ENCODE measurements at regions not wholly inside any gene's neighbourhood (a gene's known extent, or its start where the extent isn't known, plus 50 kb on each side); places are given as distances from the start of the nearest gene placed in this dataset.
"Not testable (repeated sequence)": the region's sequence is repeated elsewhere in the genome, so short reads cannot be mapped to it uniquely, and the experiment has no call there.

DNA sequence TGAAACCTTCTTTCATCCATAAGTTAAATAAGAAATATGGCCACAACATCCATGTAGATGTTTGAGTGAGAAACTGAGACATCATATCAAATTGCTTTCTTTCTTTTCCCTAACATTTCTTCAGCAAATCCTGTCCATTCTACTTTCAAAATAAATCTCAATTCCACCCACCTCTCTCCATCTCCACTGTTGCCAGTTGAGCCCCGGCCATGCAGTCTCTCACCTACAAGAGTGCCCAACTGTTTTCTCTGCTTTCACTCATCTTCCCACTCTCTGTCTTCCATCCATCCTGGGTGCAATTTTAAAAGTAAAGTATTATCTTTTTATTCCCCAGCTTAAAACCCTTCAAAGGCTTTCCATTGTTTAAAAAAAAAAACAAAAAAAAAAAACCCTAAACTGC, 260.4 kb downstream of the DEPDC1B start:
- peaks cover 0 to 2% of the 10 kb centered on the region in 2 donors for H3K27me3 Mint-ChIP-seq
- Histone ChIP-seq H3K27ac (ENCODE audit: low read depth, low read length) (no peak overlapping the region), H3K27me3 (ENCODE audit: insufficient read depth, low read length, poor library complexity, severe bottlenecking) (no peaks in the 10 kb centered on the region), H3K4me3 (ENCODE audit: low read length) (no peak overlapping the region), H3K36me3 (ENCODE audit: insufficient read depth, low read length) (no peaks in the 10 kb centered on the region), H3K9me3 (ENCODE audit: low read length) (no peaks in the 10 kb centered on the region), H3K4me1 (ENCODE audit: insufficient read depth, low read length) (no peaks in the 10 kb centered on the region)
- no peak overlapping the region for H3K27ac Mint-ChIP-seq
- no peaks in the 10 kb centered on the region for H3K36me3 Mint-ChIP-seq
- POLR2A ChIA-PET, result no interaction called here
- DNase-seq, result no peak
- peaks cover 1 to 8% (median 3%) of the 10 kb centered on the region in 5 donors for H3K9me3 Mint-ChIP-seq
- CTCF ChIA-PET, result no interaction called here
- no peak overlapping the region for H3K4me3 Mint-ChIP-seq
- H3K4me1 Mint-ChIP-seq, result no peaks in the 10 kb centered on the region

DNA sequence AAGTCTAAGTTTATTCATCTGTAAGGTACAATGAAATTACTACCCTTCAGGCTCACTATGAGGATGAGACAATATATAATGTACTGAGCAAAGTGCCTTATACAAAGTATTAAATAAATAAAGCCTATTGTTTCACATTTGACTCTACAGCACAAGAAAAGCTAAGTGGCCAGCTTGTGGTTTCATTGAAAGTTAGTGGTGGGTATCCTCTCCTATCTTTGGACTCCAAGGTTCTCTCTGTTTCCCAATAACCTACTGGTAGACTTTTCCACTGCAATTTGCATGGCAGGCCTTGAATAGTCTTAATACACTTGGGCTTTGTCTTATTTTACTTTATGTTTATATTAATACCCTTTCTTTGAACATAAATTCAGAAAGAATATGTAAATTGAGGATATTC, 262.7 kb downstream of the DEPDC1B start:
- ChIA-PET POLR2A (no interaction called here), CTCF (no interaction called here)
- no peak overlapping the region for H3K4me3 ChIP-seq (ENCODE audit: low read length)
- H3K27me3 ChIP-seq (ENCODE audit: insufficient read depth, low read length, poor library complexity, severe bottlenecking), result no peaks in the 10 kb centered on the region
- DNase-seq, result no peak
- no peak overlapping the region for H3K4me3 Mint-ChIP-seq
- H3K4me1 Mint-ChIP-seq, result no peaks in the 10 kb centered on the region
- H3K4me1 ChIP-seq (ENCODE audit: insufficient read depth, low read length), result no peaks in the 10 kb centered on the region
- peaks cover 2 to 10% (median 7%) of the 10 kb centered on the region in 5 donors for H3K9me3 Mint-ChIP-seq
- no peak overlapping the region for H3K27ac ChIP-seq (ENCODE audit: low read depth, low read length)
- peaks cover 0 to 3% of the 10 kb centered on the region in 2 donors for H3K27me3 Mint-ChIP-seq
- no peaks in the 10 kb centered on the region for H3K9me3 ChIP-seq (ENCODE audit: low read length)
- H3K36me3 Mint-ChIP-seq, result no peaks in the 10 kb centered on the region
- no peak overlapping the region for H3K27ac Mint-ChIP-seq
- no peaks in the 10 kb centered on the region for H3K36me3 ChIP-seq (ENCODE audit: insufficient read depth, low read length)

DNA sequence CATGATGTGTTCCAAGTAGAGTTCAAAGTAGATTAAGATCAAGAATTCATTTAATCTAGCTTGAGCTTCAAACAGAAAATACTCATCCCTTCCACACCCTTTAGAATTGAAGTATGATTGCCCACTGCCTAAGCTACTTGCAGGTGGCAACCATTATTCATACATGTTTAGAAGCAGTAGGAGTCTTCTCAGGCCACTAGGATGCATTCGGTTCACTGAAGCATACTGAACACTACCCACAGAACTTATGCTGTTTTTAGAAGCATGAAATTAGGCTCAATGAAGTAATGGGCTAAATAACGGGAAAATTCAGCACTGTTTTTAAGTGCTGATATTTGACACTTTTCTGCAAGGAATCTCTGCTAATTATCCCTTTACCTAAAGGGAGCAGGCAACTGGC, 263.4 kb downstream of the DEPDC1B start:
- ChIA-PET CTCF (no interaction called here), POLR2A (no interaction called here)
- H3K9me3 Mint-ChIP-seq, result peaks cover 4 to 13% (median 11%) of the 10 kb centered on the region in 5 donors
- H3K36me3 Mint-ChIP-seq, result no peaks in the 10 kb centered on the region
- Histone ChIP-seq H3K36me3 (ENCODE audit: insufficient read depth, low read length) (no peaks in the 10 kb centered on the region), H3K4me3 (ENCODE audit: low read length) (no peak overlapping the region), H3K4me1 (ENCODE audit: insufficient read depth, low read length) (no peaks in the 10 kb centered on the region), H3K9me3 (ENCODE audit: low read length) (no peaks in the 10 kb centered on the region), H3K27ac (ENCODE audit: low read depth, low read length) (no peak overlapping the region), H3K27me3 (ENCODE audit: insufficient read depth, low read length, poor library complexity, severe bottlenecking) (no peaks in the 10 kb centered on the region)
- peaks cover 0 to 3% of the 10 kb centered on the region in 2 donors for H3K27me3 Mint-ChIP-seq
- H3K4me3 Mint-ChIP-seq, result no peak overlapping the region
- no peak overlapping the region for H3K27ac Mint-ChIP-seq
- no peaks in the 10 kb centered on the region for H3K4me1 Mint-ChIP-seq
- no peak for DNase-seq

DNA sequence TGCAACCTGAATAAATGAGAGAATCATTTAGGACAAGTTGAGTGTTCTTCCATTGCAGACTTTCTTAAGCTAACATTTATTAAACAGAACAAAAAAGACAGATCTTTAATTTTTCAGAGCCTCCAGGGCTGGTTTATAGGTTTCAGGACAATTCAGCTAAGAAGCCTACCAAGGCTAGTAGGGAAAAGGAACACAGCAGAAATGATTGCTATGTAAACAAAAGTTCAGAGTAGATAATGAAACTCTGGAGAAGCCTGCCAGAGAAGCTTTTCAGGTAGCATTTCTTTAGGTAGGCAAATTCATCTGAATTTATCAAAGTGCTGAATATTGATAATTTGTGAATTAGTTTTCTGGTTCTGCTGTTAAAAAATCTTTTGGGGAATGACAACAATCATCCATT, 264.2 kb downstream of the DEPDC1B start:
- Mint-ChIP-seq H3K27ac (no peak overlapping the region), H3K9me3 (peaks cover 4 to 13% (median 10%) of the 10 kb centered on the region in 5 donors), H3K4me1 (no peaks in the 10 kb centered on the region), H3K4me3 (no peak overlapping the region), H3K36me3 (no peaks in the 10 kb centered on the region), H3K27me3 (peaks cover 0 to 3% of the 10 kb centered on the region in 2 donors)
- no peak overlapping the region for H3K27ac ChIP-seq (ENCODE audit: low read depth, low read length)
- no peaks in the 10 kb centered on the region for H3K27me3 ChIP-seq (ENCODE audit: insufficient read depth, low read length, poor library complexity, severe bottlenecking)
- POLR2A ChIA-PET, result no interaction called here
- CTCF ChIA-PET, result no interaction called here
- DNase-seq, result no peak
- H3K4me1 ChIP-seq (ENCODE audit: insufficient read depth, low read length), result no peaks in the 10 kb centered on the region
- H3K9me3 ChIP-seq (ENCODE audit: low read length), result no peaks in the 10 kb centered on the region
- no peak overlapping the region for H3K4me3 ChIP-seq (ENCODE audit: low read length)
- no peaks in the 10 kb centered on the region for H3K36me3 ChIP-seq (ENCODE audit: insufficient read depth, low read length)

- H3K27ac Mint-ChIP-seq; H3K27me3 Mint-ChIP-seq; H3K36me3 ChIP-seq (ENCODE audit: insufficient read depth, low read length); DNase-seq; H3K4me3 Mint-ChIP-seq; H3K27me3 ChIP-seq (ENCODE audit: insufficient read depth, low read length, poor library complexity, severe bottlenecking); H3K9me3 ChIP-seq (ENCODE audit: low read length); POLR2A ChIA-PET; H3K4me1 Mint-ChIP-seq; H3K4me1 ChIP-seq (ENCODE audit: insufficient read depth, low read length); H3K27ac ChIP-seq (ENCODE audit: low read depth, low read length); H3K36me3 Mint-ChIP-seq; H3K4me3 ChIP-seq (ENCODE audit: low read length): not testable (repeated sequence)
- CTCF ChIA-PET, result interaction anchor here (1.8 kb wide), 1 partner anchor 20 kb away, joined by 4 read pairs; no protein-coding TSS in a partner anchor
- peaks cover 7 to 22% (median 15%) of the 10 kb centered on the region in 5 donors for H3K9me3 Mint-ChIP-seq
Measured at GRCh38 chr5:60426189-60426588, 273.8 kb downstream of the DEPDC1B start.

GRCh38 chr5:60420773-60421172, 279.2 kb downstream of the DEPDC1B start:
- DNase-seq; H3K4me3 ChIP-seq (ENCODE audit: low read length); H3K27me3 ChIP-seq (ENCODE audit: insufficient read depth, low read length, poor library complexity, severe bottlenecking); H3K27ac Mint-ChIP-seq; H3K4me3 Mint-ChIP-seq; H3K4me1 ChIP-seq (ENCODE audit: insufficient read depth, low read length); H3K27ac ChIP-seq (ENCODE audit: low read depth, low read length); CTCF ChIA-PET; H3K36me3 ChIP-seq (ENCODE audit: insufficient read depth, low read length); H3K27me3 Mint-ChIP-seq; H3K4me1 Mint-ChIP-seq; H3K9me3 ChIP-seq (ENCODE audit: low read length); H3K36me3 Mint-ChIP-seq; POLR2A ChIA-PET: not testable (repeated sequence)
- peaks cover 7 to 22% (median 14%) of the 10 kb centered on the region in 5 donors for H3K9me3 Mint-ChIP-seq

GRCh38 chr5:60417500-60418181, 282.3 kb downstream of the DEPDC1B start:
- peaks cover 0 to 1% of the 10 kb centered on the region in 2 donors for H3K27me3 Mint-ChIP-seq
- POLR2A ChIA-PET, result no interaction called here
- H3K27ac Mint-ChIP-seq, result no peak overlapping the region

GRCh38 chr5:60415443-60415842, 284.5 kb downstream of the DEPDC1B start:
- Histone ChIP-seq H3K36me3 (ENCODE audit: insufficient read depth, low read length) (no peaks in the 10 kb centered on the region), H3K27me3 (ENCODE audit: insufficient read depth, low read length, poor library complexity, severe bottlenecking) (no peaks in the 10 kb centered on the region), H3K27ac (ENCODE audit: low read depth, low read length) (no peak overlapping the region), H3K9me3 (ENCODE audit: low read length) (no peaks in the 10 kb centered on the region), H3K4me1 (ENCODE audit: insufficient read depth, low read length) (no peaks in the 10 kb centered on the region), H3K4me3 (ENCODE audit: low read length) (no peak overlapping the region)
- no peak for DNase-seq
- peaks cover 0 to 1% (median 0%) of the 10 kb centered on the region in 3 donors for H3K4me1 Mint-ChIP-seq
- H3K36me3 Mint-ChIP-seq, result no peaks in the 10 kb centered on the region
- H3K4me3 Mint-ChIP-seq, result no peak overlapping the region
- no peak overlapping the region for H3K27ac Mint-ChIP-seq
- POLR2A ChIA-PET, result no interaction called here
- CTCF ChIA-PET, result no interaction called here
- peaks cover 0 to 1% of the 10 kb centered on the region in 2 donors for H3K27me3 Mint-ChIP-seq
- H3K9me3 Mint-ChIP-seq, result peaks cover 0 to 10% (median 0%) of the 10 kb centered on the region in 5 donors

More at GRCh38 chr5:60417500-60418181, 282.3 kb downstream of the DEPDC1B start:
- Histone ChIP-seq H3K27me3 (ENCODE audit: insufficient read depth, low read length, poor library complexity, severe bottlenecking) (no peaks in the 10 kb centered on the region), H3K4me1 (ENCODE audit: insufficient read depth, low read length) (no peaks in the 10 kb centered on the region), H3K27ac (ENCODE audit: low read depth, low read length) (no peak overlapping the region), H3K36me3 (ENCODE audit: insufficient read depth, low read length) (no peaks in the 10 kb centered on the region), H3K9me3 (ENCODE audit: low read length) (no peaks in the 10 kb centered on the region), H3K4me3 (ENCODE audit: low read length) (no peak overlapping the region)
- Mint-ChIP-seq H3K4me1 (peaks cover 0 to 1% (median 0%) of the 10 kb centered on the region in 3 donors), H3K4me3 (no peak overlapping the region), H3K9me3 (peaks cover 0 to 10% (median 7%) of the 10 kb centered on the region in 5 donors), H3K36me3 (no peaks in the 10 kb centered on the region)
- CTCF ChIA-PET, result no interaction called here
- DNase-seq, result no peak
